Calu3 (cell line): ENCODE measurements at regions not wholly inside any gene's neighbourhood (a gene's known extent, or its start where the extent isn't known, plus 50 kb on each side); places are given as distances from the start of the nearest gene placed in this dataset.

Experiments used
- BruUV-seq: library from RNA; stranded (reverse); fragments of 400-500 nt; replicated peaks from 2 replicates; lab custom pipeline; 2021; lab: Mats Ljungman, UMichigan
- CTCF ChIA-PET: fragments of 300-600 bp; sonication (Branson Sonifier 250); formaldehyde crosslinking; loops from one replicate; lab custom pipeline; 2022; ENCODE audit warnings: antibody characterized with exemption; lab: Charles Lee
- DNase-seq: peaks from one replicate; pipeline ENCODE4 v3.0.0; 2022
- H3K27ac Mint-ChIP-seq: one replicate; pipeline ENCODE4 v1.8.0; 2022; ENCODE audit warnings: mixed read lengths; ENCODE audit not compliant: unreplicated experiment
- H3K27me3 Mint-ChIP-seq: one replicate; pipeline ENCODE4 v1.8.0; 2022; ENCODE audit warnings: mixed read lengths; ENCODE audit not compliant: unreplicated experiment
- H3K36me3 Mint-ChIP-seq: one replicate; pipeline ENCODE4 v1.8.0; 2022; ENCODE audit warnings: mild to moderate bottlenecking, moderate library complexity, mixed read lengths; ENCODE audit not compliant: insufficient read depth, unreplicated experiment
- H3K4me1 Mint-ChIP-seq: one replicate; pipeline ENCODE4 v1.8.0; 2022; ENCODE audit warnings: mild to moderate bottlenecking, low read depth, mixed read lengths; ENCODE audit not compliant: unreplicated experiment
- H3K4me3 Mint-ChIP-seq: one replicate; pipeline ENCODE4 v1.8.0; 2022; ENCODE audit warnings: mild to moderate bottlenecking, low read depth, moderate library complexity, mixed read lengths; ENCODE audit not compliant: unreplicated experiment
- H3K9me3 Mint-ChIP-seq: one replicate; pipeline ENCODE4 v1.8.0; 2022; ENCODE audit warnings: low read depth, mixed read lengths; ENCODE audit not compliant: unreplicated experiment
- CTCF ChIP-seq: fragments of 200-600 bp; IDR thresholded peaks from one replicate; pipeline ENCODE4 v1.8.0; 2022; ENCODE audit warnings: antibody characterized with exemption; ENCODE audit not compliant: unreplicated experiment
- intact Hi-C: fragments of 100-400 bp; cut with micrococcal nuclease; formaldehyde crosslinking; loops from one replicate; pipeline ENCODE4 v1.10.0; 2022; ENCODE audit not compliant: unreplicated experiment

- Mint-ChIP-seq H3K4me1 (peaks cover 51% of the 10 kb centered on the region), H3K4me3 (no peak overlapping the region), H3K9me3 (peaks cover 2% of the 10 kb centered on the region), H3K27me3 (peaks cover 5% of the 10 kb centered on the region), H3K27ac (peak overlapping the region; percentile 28), H3K36me3 (peaks cover 5% of the 10 kb centered on the region)
- no peak for TF ChIP-seq CTCF
- peak; percentile 22 for DNase-seq
- intact Hi-C loops, result loop anchor here (1.0 to 10.0 kb wide), 6 partner anchors 72 to 1017 kb away; no protein-coding TSS in a partner anchor
- CTCF ChIA-PET, result interaction anchor here (0.6 to 3.5 kb wide), 10 partner anchors 31 to 1018 kb away, joined by 3 to 50 read pairs (median 4); no protein-coding TSS in a partner anchor
- BruUV-seq, result no TSS peak
These were observed 67.0 kb upstream of the ARID5B start for GRCh38 chr10:61834519-61834918.

GRCh38 chr10:61835069-61835945 lies 66.2 kb upstream of the ARID5B start:
- Mint-ChIP-seq H3K36me3 (peaks cover 5% of the 10 kb centered on the region), H3K27me3 (peaks cover 13% of the 10 kb centered on the region), H3K4me3 (no peak overlapping the region), H3K4me1 (peaks cover 51% of the 10 kb centered on the region), H3K27ac (peak overlapping the region; percentile 28), H3K9me3 (peaks cover 2% of the 10 kb centered on the region)
- intact Hi-C loops, result loop anchor here (2.0 to 10.0 kb wide), 5 partner anchors 73 to 417 kb away; no protein-coding TSS in a partner anchor
- BruUV-seq, result no TSS peak
- CTCF ChIA-PET, result interaction anchor here (0.7 to 3.5 kb wide), 10 partner anchors 31 to 1019 kb away, joined by 3 to 50 read pairs (median 4); no protein-coding TSS in a partner anchor
- peak; percentile 61 for TF ChIP-seq CTCF
- DNase-seq, result peak; percentile 58

GRCh38 chr10:61835946-61836887 lies 65.3 kb upstream of the ARID5B start:
- no peak for DNase-seq
- peaks cover 22% of the 10 kb centered on the region for H3K27me3 Mint-ChIP-seq
- intact Hi-C loops, result loop anchor here (2.0 to 10.0 kb wide), 7 partner anchors 65 to 416 kb away; partner anchors contain the start of gene ARID5B
- H3K9me3 Mint-ChIP-seq, result no peaks in the 10 kb centered on the region
- peaks cover 5% of the 10 kb centered on the region for H3K36me3 Mint-ChIP-seq
- peaks cover 47% of the 10 kb centered on the region for H3K4me1 Mint-ChIP-seq
- no peak overlapping the region for H3K4me3 Mint-ChIP-seq
- no TSS peak for BruUV-seq
- no peak overlapping the region for H3K27ac Mint-ChIP-seq
- no peak for TF ChIP-seq CTCF
- CTCF ChIA-PET, result interaction anchor here (0.5 to 3.5 kb wide), 10 partner anchors 15 to 1020 kb away, joined by 3 to 50 read pairs (median 4); no protein-coding TSS in a partner anchor
